Mucosa of rectum (tissue), 2 donors: ENCODE measurements at regions not wholly inside any gene's neighbourhood (a gene's known extent, or its start where the extent isn't known, plus 50 kb on each side); places are given as distances from the start of the nearest gene placed in this dataset.

Experiments used
- H3K27ac ChIP-seq, 2 donors: one replicate each; pipeline ENCODE4 v1.7.0; 2013; ENCODE audit warnings: inconsistent platforms in 2 of 2, low read depth in 2 of 2, low read length in 2 of 2
- H3K27me3 ChIP-seq, 2 donors: one replicate each; pipeline ENCODE4 v1.7.0; 2013; ENCODE audit warnings: low read length in 2 of 2; ENCODE audit not compliant: control insufficient read depth in 2 of 2, insufficient read depth in 2 of 2
- H3K36me3 ChIP-seq, 2 donors: one replicate each; pipeline ENCODE4 v1.7.0; 2013; ENCODE audit warnings: low read length in 2 of 2; ENCODE audit not compliant: control insufficient read depth in 2 of 2, insufficient read depth in 2 of 2
- H3K4me1 ChIP-seq, 2 donors: one replicate each; pipeline ENCODE4 v1.7.0; 2013; ENCODE audit warnings: low read length in 2 of 2, mild to moderate bottlenecking in 1 of 2; ENCODE audit not compliant: control insufficient read depth in 2 of 2, insufficient read depth in 2 of 2
- H3K4me3 ChIP-seq, 2 donors: one replicate each; pipeline ENCODE4 v1.7.0; 2013; ENCODE audit warnings: low read length in 2 of 2
- H3K9ac ChIP-seq, 2 donors: one replicate each; pipeline ENCODE4 v1.7.0; 2013; ENCODE audit warnings: low read length in 2 of 2, low read depth in 1 of 2, mild to moderate bottlenecking in 1 of 2
- H3K9me3 ChIP-seq, 2 donors: one replicate each; pipeline ENCODE4 v1.7.0; 2013; ENCODE audit warnings: low read length in 2 of 2; ENCODE audit not compliant: control insufficient read depth in 2 of 2
- donor health status: healthy.
- donor health status: Normal muscosa, but diverticular disease.

- Histone ChIP-seq H3K9ac (no peak overlapping the region), H3K27ac (no peak overlapping the region), H3K9me3 (no peaks in the 10 kb centered on the region), H3K4me1 (no peaks in the 10 kb centered on the region), H3K4me3 (no peak overlapping the region), H3K27me3 (no peaks in the 10 kb centered on the region), H3K36me3 (no peaks in the 10 kb centered on the region)
These were observed 1482.3 kb upstream of the LRRTM1 start for GRCh38 chr2:81786811-81787210.

GRCh38 chr2:81767187-81767912, 1462.8 kb upstream of the LRRTM1 start:
- Histone ChIP-seq H3K9me3 (no peaks in the 10 kb centered on the region), H3K27me3 (no peaks in the 10 kb centered on the region), H3K4me3 (no peak overlapping the region), H3K9ac (no peak overlapping the region), H3K27ac (no peak overlapping the region), H3K4me1 (no peaks in the 10 kb centered on the region), H3K36me3 (no peaks in the 10 kb centered on the region)

GRCh38 chr2:81747481-81748070, 1443.0 kb upstream of the LRRTM1 start:
- Histone ChIP-seq H3K27me3 (no peaks in the 10 kb centered on the region), H3K36me3 (no peaks in the 10 kb centered on the region), H3K9me3 (no peaks in the 10 kb centered on the region), H3K27ac (no peak overlapping the region), H3K4me1 (no peaks in the 10 kb centered on the region), H3K9ac (no peak overlapping the region), H3K4me3 (no peak overlapping the region)

- H3K27ac ChIP-seq = no peak overlapping the region
- no peak overlapping the region for H3K4me3 ChIP-seq
- H3K9ac ChIP-seq = no peak overlapping the region
- no peaks in the 10 kb centered on the region for H3K9me3 ChIP-seq
- no peaks in the 10 kb centered on the region for H3K36me3 ChIP-seq
- no peaks in the 10 kb centered on the region for H3K4me1 ChIP-seq
- H3K27me3 ChIP-seq = no peaks in the 10 kb centered on the region
These were observed 1435.4 kb upstream of the LRRTM1 start for GRCh38 chr2:81739966-81740365.

- no peaks in the 10 kb centered on the region for H3K4me1 ChIP-seq
- no peaks in the 10 kb centered on the region for H3K9me3 ChIP-seq
- H3K27me3 ChIP-seq = no peaks in the 10 kb centered on the region
- H3K4me3 ChIP-seq = no peak overlapping the region
- no peak overlapping the region for H3K9ac ChIP-seq
- H3K27ac ChIP-seq = no peak overlapping the region
- no peaks in the 10 kb centered on the region for H3K36me3 ChIP-seq
These were observed 1430.4 kb upstream of the LRRTM1 start for GRCh38 chr2:81734981-81735380.

DNA sequence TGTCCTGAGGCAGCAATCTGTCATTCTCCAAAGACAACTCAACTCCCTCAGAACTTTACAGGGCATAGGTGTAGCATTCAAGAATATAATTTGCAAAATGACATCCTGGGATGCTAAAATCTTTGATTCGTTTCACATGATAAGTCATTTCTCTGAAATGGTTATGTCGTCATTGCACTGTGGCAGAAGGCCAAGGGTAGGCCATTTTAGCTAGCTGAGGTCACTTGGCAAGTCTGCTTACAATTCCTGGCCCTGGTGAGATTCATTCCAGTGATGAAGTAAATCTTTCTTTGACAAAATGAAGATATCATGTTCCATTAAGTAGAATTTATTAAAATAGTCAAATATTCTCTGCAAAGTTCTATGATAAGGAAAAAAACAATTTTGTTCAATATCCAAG, 1410.3 kb upstream of the LRRTM1 start:
- Histone ChIP-seq H3K9ac (no peak overlapping the region), H3K27ac (no peak overlapping the region), H3K4me3 (no peak overlapping the region), H3K4me1 (no peaks in the 10 kb centered on the region), H3K27me3 (no peaks in the 10 kb centered on the region), H3K9me3 (no peaks in the 10 kb centered on the region), H3K36me3 (no peaks in the 10 kb centered on the region)

- Histone ChIP-seq H3K9me3 (no peaks in the 10 kb centered on the region), H3K36me3 (no peaks in the 10 kb centered on the region), H3K4me1 (no peaks in the 10 kb centered on the region), H3K4me3 (no peak overlapping the region), H3K27me3 (no peaks in the 10 kb centered on the region), H3K9ac (no peak overlapping the region), H3K27ac (no peak overlapping the region)
These were observed 1402.3 kb upstream of the LRRTM1 start for GRCh38 chr2:81706856-81707255.

GRCh38 chr2:81703831-81704230, 1399.3 kb upstream of the LRRTM1 start:
- Histone ChIP-seq H3K9ac (no peak overlapping the region), H3K4me1 (no peaks in the 10 kb centered on the region), H3K27me3 (no peaks in the 10 kb centered on the region), H3K9me3 (no peaks in the 10 kb centered on the region), H3K36me3 (no peaks in the 10 kb centered on the region), H3K4me3 (no peak overlapping the region), H3K27ac (no peak overlapping the region)

DNA sequence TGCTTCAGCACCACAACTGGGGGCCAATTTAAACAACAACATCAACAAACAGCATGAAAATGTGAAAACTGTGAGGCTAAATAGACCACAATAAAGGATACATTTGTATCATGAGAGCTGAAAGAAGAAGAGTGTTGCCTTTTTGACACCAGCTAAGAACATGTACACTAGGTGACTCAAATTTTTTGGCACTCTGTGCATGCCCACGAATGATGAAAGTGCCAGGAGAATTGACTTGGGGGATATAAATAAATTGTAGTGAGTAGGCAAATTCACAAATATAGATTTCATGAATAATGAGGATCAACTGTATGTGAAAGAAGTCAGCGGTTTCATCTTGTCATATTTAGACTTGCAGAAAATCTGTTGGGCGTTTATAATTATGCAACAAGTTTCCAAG, 1388.0 kb upstream of the LRRTM1 start:
- Histone ChIP-seq H3K4me1 (no peaks in the 10 kb centered on the region), H3K9me3 (no peaks in the 10 kb centered on the region), H3K36me3 (no peaks in the 10 kb centered on the region), H3K9ac (no peak overlapping the region), H3K4me3 (no peak overlapping the region), H3K27ac (no peak overlapping the region), H3K27me3 (no peaks in the 10 kb centered on the region)

DNA sequence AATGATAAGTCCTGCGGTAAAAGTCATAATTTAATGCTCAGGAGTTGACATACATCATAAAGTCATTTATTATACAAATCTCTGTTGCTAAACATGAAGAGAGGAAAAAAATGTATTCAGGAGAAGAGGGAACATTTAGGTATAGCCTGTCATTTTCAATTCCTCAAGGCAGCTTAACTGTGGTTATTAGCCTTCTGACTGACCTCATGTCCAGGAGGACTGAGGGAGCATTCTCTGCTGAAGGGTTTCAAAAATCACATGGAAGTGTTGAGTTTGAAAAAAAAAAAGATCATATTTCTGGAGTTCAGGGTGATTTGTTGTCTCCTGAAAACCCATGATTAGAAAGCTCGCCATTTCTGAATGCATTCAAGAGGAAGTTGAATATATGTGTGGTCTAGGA, 1371.1 kb upstream of the LRRTM1 start:
- Histone ChIP-seq H3K27ac (no peak overlapping the region), H3K9ac (no peak overlapping the region), H3K27me3 (no peaks in the 10 kb centered on the region), H3K36me3 (no peaks in the 10 kb centered on the region), H3K9me3 (no peaks in the 10 kb centered on the region), H3K4me3 (no peak overlapping the region), H3K4me1 (no peaks in the 10 kb centered on the region)
